A549 (cell line): ENCODE measurements at regions not wholly inside any gene's neighbourhood (a gene's known extent, or its start where the extent isn't known, plus 50 kb on each side); places are given as distances from the start of the nearest gene placed in this dataset.

ENCODE experiments used
- ATAC-seq, 2 experiments: fragments of 200-7000 bp in 1 of 2; fragments of >200 bp in 1 of 2; cut with Nextera tagmentation in 1 of 2; cut with Tn5 transposase in 1 of 2; 3 replicates each; pipeline versions ENCODE4 v1.8.0 to v1.9.1; 2018 to 2020; ENCODE audit warnings: mild to moderate bottlenecking in 1 of 2, moderate library complexity in 1 of 2
- CTCF ChIA-PET: fragments of 300-600 bp; sonication (Branson Sonifier 250); formaldehyde crosslinking; extraction: SDS; loops from one replicate; lab custom pipeline; 2021; ENCODE audit warnings: antibody characterized with exemption, inconsistent platforms; lab: Yijun Ruan, JAX
- POLR2A ChIA-PET: fragments of 350-600 bp; formaldehyde crosslinking; extraction: SDS; loops from one replicate; lab custom pipeline; 2021; ENCODE audit warnings: antibody characterized with exemption, inconsistent platforms; lab: Yijun Ruan, JAX
- DNase-seq, 2 experiments: peaks; one replicate each; pipeline versions ENCODE4 v3.0.0 to v3.0.0-alpha.2; 2011 to 2016; ENCODE audit warnings: low read depth in 1 of 2, low spot score in 1 of 2
- FAIRE-seq: peaks from 2 replicates; lab custom pipeline; 2011; peaks lifted over from hg19 to GRCh38; lab: Jason Lieb, UNC
- H3K27ac ChIP-seq, 2 experiments: fragments of >200 bp; sonication (Bioruptor Twin); formaldehyde crosslinking; 3 replicates each; pipeline ENCODE4 v1.5.1; 2016 to 2017
- H3K4me1 ChIP-seq: fragments of >200 bp; sonication (Bioruptor Twin); formaldehyde crosslinking; 3 replicates; pipeline ENCODE4 v1.6.1; 2016
- H3K4me2 ChIP-seq: fragments of >200 bp; sonication (Bioruptor Twin); formaldehyde crosslinking; 3 replicates; pipeline ENCODE4 v1.6.1; 2016
- H3K4me3 ChIP-seq: fragments of >200 bp; sonication (Bioruptor Twin); formaldehyde crosslinking; 3 replicates; pipeline ENCODE4 v1.5.1; 2016
- H3K9me3 ChIP-seq: fragments of >200 bp; sonication (Bioruptor Twin); formaldehyde crosslinking; 3 replicates; pipeline ENCODE4 v1.6.1; 2016
- BCL3 ChIP-seq: fragments of >200 bp; sonication (Bioruptor Twin); formaldehyde crosslinking; IDR thresholded peaks from 3 replicates; pipeline ENCODE4 v1.6.1; 2016
- CBX8 ChIP-seq: fragments of 200-600 bp; sonication (generic); IDR thresholded peaks from 2 replicates; pipeline ENCODE4 v1.6.1; 2016
- EHMT2 ChIP-seq: fragments of 200-600 bp; sonication (generic); IDR thresholded peaks from 2 replicates; pipeline ENCODE4 v1.6.1; 2016; ENCODE audit warnings: antibody characterized with exemption, low read depth, mild to moderate bottlenecking, moderate library complexity
- EP300 ChIP-seq, 2 experiments: fragments of >200 bp; sonication (Bioruptor Twin); formaldehyde crosslinking; IDR thresholded peaks; 2 replicates in 1 of 2; 3 replicates in 1 of 2; pipeline ENCODE4 v1.6.1; 2016 to 2017
- GATA3 ChIP-seq: IDR thresholded peaks from 2 replicates; pipeline ENCODE4 v1.6.1; 2012; ENCODE audit warnings: borderline replicate concordance
- HDAC2 ChIP-seq: fragments of 200-600 bp; sonication (generic); IDR thresholded peaks from 2 replicates; pipeline ENCODE4 v1.6.1; 2016
- HES2 ChIP-seq: fragments of >200 bp; sonication (Bioruptor Twin); formaldehyde crosslinking; IDR thresholded peaks from 2 replicates; pipeline ENCODE4 v1.6.1; 2016
- HOXA7 ChIP-seq: fragments of 250-450 bp; sonication (Bioruptor Pico); IDR thresholded peaks from 2 replicates; pipeline ENCODE4 v1.5.0; 2020; ENCODE audit warnings: mild to moderate bottlenecking, moderate library complexity
- HOXB13 ChIP-seq: fragments of 250-450 bp; sonication (Bioruptor Pico); IDR thresholded peaks from 2 replicates; pipeline ENCODE4 v1.5.0; 2020; ENCODE audit warnings: low read depth, mild to moderate bottlenecking, moderate library complexity
- HOXB5 ChIP-seq: fragments of 250-450 bp; sonication (Bioruptor Pico); IDR thresholded peaks from 2 replicates; pipeline ENCODE4 v1.5.0; 2020; ENCODE audit warnings: mild to moderate bottlenecking, moderate library complexity
- NPAS2 ChIP-seq: fragments of 250-450 bp; sonication (Bioruptor Pico); IDR thresholded peaks from 2 replicates; pipeline ENCODE4 v1.8.0; 2022; ENCODE audit warnings: mild to moderate bottlenecking, moderate library complexity, borderline replicate concordance
- PHF8 ChIP-seq: fragments of 200-600 bp; sonication (generic); IDR thresholded peaks from 2 replicates; pipeline ENCODE4 v1.6.1; 2016; ENCODE audit warnings: low read depth, mild to moderate bottlenecking, antibody characterized with exemption, moderate library complexity, borderline replicate concordance
- POLR2AphosphoS2 ChIP-seq: conservative IDR thresholded peaks from 2 replicates; pipeline ENCODE4 v1.6.1; 2012; ENCODE audit warnings: low read length, improper control_type of control experiment, inconsistent platforms
- RARB ChIP-seq: fragments of 250-450 bp; sonication (Bioruptor Pico); IDR thresholded peaks from 2 replicates; pipeline ENCODE4 v1.8.0; 2021; ENCODE audit warnings: mild to moderate bottlenecking, moderate library complexity
- RCOR1 ChIP-seq: fragments of 150-350 bp; IDR thresholded peaks from 2 replicates; pipeline ENCODE4 v1.6.1; 2014; ENCODE audit warnings: antibody characterized with exemption, low read length, low read depth
- RFX5 ChIP-seq: fragments of 450-650 bp; IDR thresholded peaks from 2 replicates; pipeline ENCODE4 v1.7.1; 2014; ENCODE audit warnings: antibody characterized with exemption, mild to moderate bottlenecking, moderate library complexity
- RNF2 ChIP-seq: fragments of 200-600 bp; sonication (generic); IDR thresholded peaks from 2 replicates; pipeline ENCODE4 v1.6.1; 2016; ENCODE audit warnings: low read depth, mild to moderate bottlenecking, antibody characterized with exemption, moderate library complexity, borderline replicate concordance
- TFCP2L1 ChIP-seq: fragments of 250-450 bp; sonication (Bioruptor Pico); IDR thresholded peaks from 2 replicates; pipeline ENCODE4 v1.5.0; 2021; ENCODE audit warnings: mild to moderate bottlenecking
- TP53 ChIP-seq: fragments of 250-450 bp; sonication (Bioruptor Pico); IDR thresholded peaks from 2 replicates; pipeline ENCODE4 v1.5.0; 2021; ENCODE audit warnings: mild to moderate bottlenecking, moderate library complexity
- ZNF302 ChIP-seq: fragments of 250-450 bp; sonication (Bioruptor Pico); IDR thresholded peaks from 2 replicates; pipeline ENCODE4 v1.9.0; 2021; ENCODE audit warnings: inconsistent platforms, mild to moderate bottlenecking, moderate library complexity
- WGBS: methylation state at CpG from one replicate; pipeline ENCODE4 v1.1.6; 2017; ENCODE audit errors: missing lambda C conversion rate; 5-methylcytosine and 5-hydroxymethylcytosine counted together
- TF ChIP-seq, protein P1 (sequence below): IDR thresholded peaks from 2 replicates; pipeline ENCODE4 v1.6.1; 2012
- TF ChIP-seq, protein P2 (sequence below): fragments of 200-600 bp; sonication (generic); IDR thresholded peaks from 2 replicates; pipeline ENCODE4 v1.6.1; 2016; ENCODE audit warnings: antibody characterized with exemption, mild to moderate bottlenecking, moderate library complexity

- FAIRE-seq (no peak), ATAC-seq (no peak), DNase-seq (no peak)
- WGBS, result 60% methylated on average over 8 of the region's 8 CpGs
- H3K27ac ChIP-seq, result no peak overlapping the region
- no peak overlapping the region for H3K4me3 ChIP-seq
- no peaks in the 10 kb centered on the region for H3K9me3 ChIP-seq
- POLR2A ChIA-PET, result no interaction called here
- no peaks in the 10 kb centered on the region for H3K4me1 ChIP-seq
- H3K4me2 ChIP-seq, result no peak overlapping the region
- CTCF ChIA-PET, result interaction anchor here (1.3 kb wide), 1 partner anchor 13 kb away, joined by 3 read pairs; no protein-coding TSS in a partner anchor
- no peak for TF ChIP-seq NPAS2 (CRISPR knock-in tag)
- TF ChIP-seq HES2, result no peak
- TF ChIP-seq, protein P1, sequence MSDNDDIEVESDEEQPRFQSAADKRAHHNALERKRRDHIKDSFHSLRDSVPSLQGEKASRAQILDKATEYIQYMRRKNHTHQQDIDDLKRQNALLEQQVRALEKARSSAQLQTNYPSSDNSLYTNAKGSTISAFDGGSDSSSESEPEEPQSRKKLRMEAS, result no peak
- no peak for TF ChIP-seq EP300 (IDR thresholded peaks at IDR 0.05)
- no peak for TF ChIP-seq TFCP2L1 (CRISPR knock-in tag)
- no peak for TF ChIP-seq BCL3
- no peak for TF ChIP-seq RFX5
- no peak for TF ChIP-seq EHMT2
- TF ChIP-seq HOXB5 (CRISPR knock-in tag), result no peak
- TF ChIP-seq GATA3, result no peak
These were observed 178.9 kb downstream of the COPRS start for GRCh38 chr17:31680126-31680525.

- TF ChIP-seq CBX8, result no peak
- no peak for TF ChIP-seq RCOR1
- TF ChIP-seq TP53 (CRISPR knock-in tag), result no peak
- no peak for TF ChIP-seq HDAC2
- H3K4me1 ChIP-seq, result no peaks in the 10 kb centered on the region
- ATAC-seq, result no peak
- no peaks in the 10 kb centered on the region for H3K9me3 ChIP-seq
- no peak overlapping the region for H3K4me3 ChIP-seq
- DNase-seq, result no peak
- POLR2A ChIA-PET, result no interaction called here
- CTCF ChIA-PET, result interaction anchor here (1.3 kb wide), 1 partner anchor 13 kb away, joined by 3 read pairs; no protein-coding TSS in a partner anchor
- H3K4me2 ChIP-seq, result no peak overlapping the region
- no peak for FAIRE-seq
- WGBS, result 53% methylated on average over 5 of the region's 5 CpGs
- no peak overlapping the region for H3K27ac ChIP-seq
These were observed 179.4 kb downstream of the COPRS start for GRCh38 chr17:31679667-31680066.

DNA sequence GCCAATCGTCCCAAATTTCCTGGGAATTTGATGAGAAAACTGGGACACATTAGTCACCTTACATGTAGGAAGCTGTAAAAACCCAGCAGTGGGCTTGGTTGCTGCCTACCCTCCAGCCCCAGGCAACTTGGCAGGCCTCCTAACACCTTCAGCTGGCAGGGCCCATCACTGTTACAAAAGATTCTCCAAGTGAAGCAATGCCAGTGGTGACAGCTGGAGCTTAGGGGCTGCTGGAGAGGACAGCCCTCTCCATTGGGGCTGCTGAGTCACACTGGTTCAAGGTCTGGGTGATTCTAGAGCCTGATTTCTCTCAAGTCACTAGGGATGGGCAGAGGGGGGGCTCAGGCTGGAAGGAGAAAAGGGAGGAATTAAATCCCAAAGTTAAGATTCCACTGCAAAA, 180.6 kb downstream of the COPRS start:
- CTCF ChIA-PET, result interaction anchor here (1.0 to 2.0 kb wide), 3 partner anchors 8 to 27 kb away, joined by 3 to 4 read pairs (median 3); no protein-coding TSS in a partner anchor
- Histone ChIP-seq H3K4me2 (no peak overlapping the region), H3K4me1 (no peaks in the 10 kb centered on the region), H3K4me3 (no peak overlapping the region), H3K27ac (no peak overlapping the region), H3K9me3 (no peaks in the 10 kb centered on the region)
- peak in 1 of 2 experiments; percentile 31; a peak in 2 of 6 replicates for ATAC-seq
- POLR2A ChIA-PET, result no interaction called here
- DNase-seq, result no peak
- TF ChIP-seq HOXA7 (no peak), RNF2 (no peak), POLR2AphosphoS2 (no peak), PHF8 (no peak), RCOR1 (no peak), CBX8 (no peak), BCL3 (no peak), ZNF302 (CRISPR knock-in tag) (no peak), RARB (CRISPR knock-in tag) (no peak), HDAC2 (no peak), HOXB13 (CRISPR knock-in tag) (no peak)
- TF ChIP-seq, protein P2, sequence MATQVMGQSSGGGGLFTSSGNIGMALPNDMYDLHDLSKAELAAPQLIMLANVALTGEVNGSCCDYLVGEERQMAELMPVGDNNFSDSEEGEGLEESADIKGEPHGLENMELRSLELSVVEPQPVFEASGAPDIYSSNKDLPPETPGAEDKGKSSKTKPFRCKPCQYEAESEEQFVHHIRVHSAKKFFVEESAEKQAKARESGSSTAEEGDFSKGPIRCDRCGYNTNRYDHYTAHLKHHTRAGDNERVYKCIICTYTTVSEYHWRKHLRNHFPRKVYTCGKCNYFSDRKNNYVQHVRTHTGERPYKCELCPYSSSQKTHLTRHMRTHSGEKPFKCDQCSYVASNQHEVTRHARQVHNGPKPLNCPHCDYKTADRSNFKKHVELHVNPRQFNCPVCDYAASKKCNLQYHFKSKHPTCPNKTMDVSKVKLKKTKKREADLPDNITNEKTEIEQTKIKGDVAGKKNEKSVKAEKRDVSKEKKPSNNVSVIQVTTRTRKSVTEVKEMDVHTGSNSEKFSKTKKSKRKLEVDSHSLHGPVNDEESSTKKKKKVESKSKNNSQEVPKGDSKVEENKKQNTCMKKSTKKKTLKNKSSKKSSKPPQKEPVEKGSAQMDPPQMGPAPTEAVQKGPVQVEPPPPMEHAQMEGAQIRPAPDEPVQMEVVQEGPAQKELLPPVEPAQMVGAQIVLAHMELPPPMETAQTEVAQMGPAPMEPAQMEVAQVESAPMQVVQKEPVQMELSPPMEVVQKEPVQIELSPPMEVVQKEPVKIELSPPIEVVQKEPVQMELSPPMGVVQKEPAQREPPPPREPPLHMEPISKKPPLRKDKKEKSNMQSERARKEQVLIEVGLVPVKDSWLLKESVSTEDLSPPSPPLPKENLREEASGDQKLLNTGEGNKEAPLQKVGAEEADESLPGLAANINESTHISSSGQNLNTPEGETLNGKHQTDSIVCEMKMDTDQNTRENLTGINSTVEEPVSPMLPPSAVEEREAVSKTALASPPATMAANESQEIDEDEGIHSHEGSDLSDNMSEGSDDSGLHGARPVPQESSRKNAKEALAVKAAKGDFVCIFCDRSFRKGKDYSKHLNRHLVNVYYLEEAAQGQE, result no peak
- TF ChIP-seq, all 56 proteins: peak for 0
- 31% methylated on average over 1 of the region's 1 CpG for WGBS
- no peak for FAIRE-seq
